PC-9 (cell line): ENCODE measurements at regions not wholly inside any gene's neighbourhood (a gene's known extent, or its start where the extent isn't known, plus 50 kb on each side); places are given as distances from the start of the nearest gene placed in this dataset.

Source experiments
- EZH2 ChIP-seq: fragments of 200-600 bp; sonication (generic); IDR thresholded peaks from 2 replicates; pipeline ENCODE4 v1.8.0; 2017; ENCODE audit warnings: antibody characterized with exemption, low read depth
- TF ChIP-seq, protein P1 (sequence below): fragments of 200-600 bp; sonication (generic); conservative IDR thresholded peaks from 2 replicates; pipeline ENCODE4 v1.6.1; 2017; ENCODE audit warnings: mixed run types, antibody characterized with exemption, mild to moderate bottlenecking, moderate library complexity

DNA sequence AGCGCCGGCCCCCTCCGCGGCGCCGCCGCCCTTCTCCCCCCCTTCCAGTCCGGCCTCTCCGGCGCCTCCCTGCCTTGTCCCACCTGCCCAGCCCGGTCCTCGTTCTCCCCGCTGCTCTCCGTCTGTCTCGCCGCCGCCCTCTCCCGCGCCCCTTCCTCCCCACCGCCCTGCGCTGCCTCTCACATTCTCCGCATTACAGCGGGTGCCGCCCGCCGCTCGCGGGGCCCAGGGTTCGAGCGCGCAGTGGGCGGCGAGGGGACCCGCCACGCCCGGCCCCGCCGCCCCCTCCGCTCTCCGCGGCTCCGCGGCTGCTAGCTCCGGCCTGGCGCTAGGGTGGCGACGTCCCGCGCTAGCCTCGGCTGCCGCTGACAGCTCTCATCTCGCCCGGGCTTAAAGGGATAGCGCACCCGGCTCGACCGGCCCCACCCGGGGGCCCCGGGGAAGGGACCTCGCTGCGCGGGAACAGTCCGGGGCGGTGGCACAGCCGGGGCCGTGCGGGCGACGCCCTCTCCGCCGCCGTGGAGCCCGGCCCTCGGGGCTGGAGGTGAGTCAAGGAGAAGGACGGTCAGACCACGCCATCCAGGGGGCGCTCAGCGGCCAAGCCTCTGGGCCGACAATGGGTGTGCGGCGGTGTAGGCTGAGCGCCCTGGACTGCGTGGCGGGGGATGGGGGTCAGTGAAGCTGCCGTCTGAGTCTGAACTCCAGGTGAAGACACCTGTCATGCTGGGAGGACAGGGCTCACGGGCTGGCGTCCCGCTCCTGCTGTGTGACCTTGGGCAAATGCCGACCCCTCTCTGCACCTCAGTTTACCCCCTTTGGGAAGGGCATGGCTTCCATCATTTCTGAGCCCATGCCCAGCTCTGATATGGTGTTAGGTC is 187.4 kb upstream of the LINGO1 start:
- TF ChIP-seq, protein P1, sequence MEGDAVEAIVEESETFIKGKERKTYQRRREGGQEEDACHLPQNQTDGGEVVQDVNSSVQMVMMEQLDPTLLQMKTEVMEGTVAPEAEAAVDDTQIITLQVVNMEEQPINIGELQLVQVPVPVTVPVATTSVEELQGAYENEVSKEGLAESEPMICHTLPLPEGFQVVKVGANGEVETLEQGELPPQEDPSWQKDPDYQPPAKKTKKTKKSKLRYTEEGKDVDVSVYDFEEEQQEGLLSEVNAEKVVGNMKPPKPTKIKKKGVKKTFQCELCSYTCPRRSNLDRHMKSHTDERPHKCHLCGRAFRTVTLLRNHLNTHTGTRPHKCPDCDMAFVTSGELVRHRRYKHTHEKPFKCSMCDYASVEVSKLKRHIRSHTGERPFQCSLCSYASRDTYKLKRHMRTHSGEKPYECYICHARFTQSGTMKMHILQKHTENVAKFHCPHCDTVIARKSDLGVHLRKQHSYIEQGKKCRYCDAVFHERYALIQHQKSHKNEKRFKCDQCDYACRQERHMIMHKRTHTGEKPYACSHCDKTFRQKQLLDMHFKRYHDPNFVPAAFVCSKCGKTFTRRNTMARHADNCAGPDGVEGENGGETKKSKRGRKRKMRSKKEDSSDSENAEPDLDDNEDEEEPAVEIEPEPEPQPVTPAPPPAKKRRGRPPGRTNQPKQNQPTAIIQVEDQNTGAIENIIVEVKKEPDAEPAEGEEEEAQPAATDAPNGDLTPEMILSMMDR = no peak
- TF ChIP-seq EZH2 = no peak
